ENCODE measurements at regions not wholly inside any gene's neighbourhood (a gene's known extent, or its start where the extent isn't known, plus 50 kb on each side); places are given as distances from the start of the nearest gene placed in this dataset.

- TF ChIP-seq CHD4 (IDR thresholded peaks at IDR 0.05; ENCODE audit: borderline replicate concordance) = no peak
- no peak for TF ChIP-seq CHD2 (IDR thresholded peaks at IDR 0.05; ENCODE audit: low read length, partially characterized antibody)
- no peak for TF ChIP-seq POLR2A (IDR thresholded peaks at IDR 0.05; ENCODE audit: low read length)
- no peak for TF ChIP-seq EP300 (IDR thresholded peaks at IDR 0.05)
Observed at GRCh38 chr3:56876916-56877315, 75.2 kb upstream of the ARHGEF3 start.
